H1 (cell line): ENCODE measurements at regions not wholly inside any gene's neighbourhood (a gene's known extent, or its start where the extent isn't known, plus 50 kb on each side); places are given as distances from the start of the nearest gene placed in this dataset.

Experiments used
- CTCF ChIA-PET: fragments of 300-600 bp; sonication (Branson Sonifier 250); formaldehyde crosslinking; loops from one replicate; lab custom pipeline; 2021; ENCODE audit not compliant: partially characterized antibody; lab: Charles Lee
- POLR2A ChIA-PET: fragments of 300-600 bp; sonication (Branson Sonifier 250); formaldehyde crosslinking; loops from one replicate; lab custom pipeline; 2021; ENCODE audit warnings: inconsistent platforms; ENCODE audit not compliant: partially characterized antibody; lab: Charles Lee
- DNase-seq, 2 experiments: peaks; one replicate each; pipeline versions ENCODE4 v3.0.0 to v3.0.0-alpha.2; 2010 to 2022; ENCODE audit warnings: low spot score in 2 of 2, low read depth in 1 of 2, mixed read lengths in 1 of 2
- FAIRE-seq: peaks from 2 replicates; lab custom pipeline; 2011; peaks lifted over from hg19 to GRCh38; lab: Jason Lieb, UNC
- H2AFZ ChIP-seq: 2 replicates; pipeline ENCODE4 v1.8.1; 2012; ENCODE audit warnings: low read length, inconsistent platforms
- H2AK5ac ChIP-seq: 2 replicates; pipeline ENCODE4 v1.6.1; 2013; ENCODE audit warnings: low read depth, low read length
- H2BK120ac ChIP-seq: replicated peaks from 2 replicates; pipeline ENCODE3; 2013; ENCODE audit warnings: low read depth, low read length, inconsistent platforms
- H2BK12ac ChIP-seq: 2 replicates; pipeline ENCODE4 v1.6.1; 2013; ENCODE audit warnings: low read depth, low read length
- H2BK15ac ChIP-seq: 2 replicates; pipeline ENCODE4 v1.6.1; 2013; ENCODE audit warnings: low read length
- H2BK20ac ChIP-seq: 2 replicates; pipeline ENCODE4 v1.6.1; 2013; ENCODE audit warnings: low read length
- H2BK5ac ChIP-seq: 2 replicates; pipeline ENCODE4 v1.6.1; 2013; ENCODE audit warnings: low read depth, low read length
- H3K14ac ChIP-seq: 2 replicates; pipeline ENCODE4 v1.6.1; 2013; ENCODE audit warnings: inconsistent platforms; ENCODE audit not compliant: insufficient read length
- H3K18ac ChIP-seq: 2 replicates; pipeline ENCODE4 v1.6.1; 2013; ENCODE audit warnings: low read length; ENCODE audit errors: extremely low read depth
- H3K23ac ChIP-seq: 2 replicates; pipeline ENCODE4 v1.6.1; 2013; ENCODE audit warnings: inconsistent platforms; ENCODE audit not compliant: insufficient read length
- H3K23me2 ChIP-seq: 2 replicates; pipeline ENCODE4 v1.6.1; 2013; ENCODE audit warnings: low read depth, low read length
- H3K27ac ChIP-seq: 2 replicates; pipeline ENCODE4 v1.6.1; 2011; ENCODE audit warnings: low read depth, low read length, inconsistent platforms
- H3K27me3 ChIP-seq, 4 experiments: replicated peaks in 1 of 4; 1 replicate in 1 of 4; 2 replicates in 3 of 4; pipeline versions ENCODE4 v1.6.1 to v1.8.1; 2011 to 2013; ENCODE audit warnings: low read length in 3 of 4, mild to moderate bottlenecking in 3 of 4, inconsistent platforms in 2 of 4, mixed read lengths in 2 of 4, moderate library complexity in 1 of 4; ENCODE audit not compliant: control insufficient read depth in 3 of 4, insufficient read depth in 3 of 4; ENCODE audit errors: extremely low read depth in 1 of 4
- H3K36me3 ChIP-seq, 4 experiments: 2 replicates each; pipeline versions ENCODE4 v1.6.1 to v1.8.1; 2011 to 2013; ENCODE audit warnings: mild to moderate bottlenecking in 4 of 4, low read length in 3 of 4, moderate library complexity in 2 of 4, control low read depth in 1 of 4, inconsistent platforms in 1 of 4; ENCODE audit not compliant: insufficient read depth in 4 of 4, control insufficient read depth in 2 of 4
- H3K4ac ChIP-seq: replicated peaks from 2 replicates; pipeline ENCODE3; 2013; ENCODE audit warnings: low read length, low read depth, mixed read lengths, inconsistent platforms; ENCODE audit not compliant: insufficient read length
- H3K4me1 ChIP-seq, 4 experiments: replicated peaks in 1 of 4; 1 replicate in 1 of 4; 2 replicates in 3 of 4; pipeline versions ENCODE4 v1.6.1 to v1.8.1; 2011 to 2013; ENCODE audit warnings: low read length in 3 of 4, inconsistent platforms in 2 of 4, mixed read lengths in 1 of 4; ENCODE audit not compliant: insufficient read depth in 4 of 4, control insufficient read depth in 3 of 4
- H3K4me2 ChIP-seq, 2 experiments: 2 replicates each; pipeline versions ENCODE4 v1.6.1 to v1.8.1; 2011 to 2013; ENCODE audit warnings: low read depth in 2 of 2, low read length in 2 of 2, control low read depth in 1 of 2, inconsistent platforms in 1 of 2, mild to moderate bottlenecking in 1 of 2; ENCODE audit not compliant: insufficient read depth in 1 of 2
- H3K4me3 ChIP-seq, 4 experiments: fragments of 200-600, 300-600 bp in 1 of 4; sonication (generic), shearing (Covaris generic), sonication (Bioruptor Twin) in 1 of 4; 2 replicates each; pipeline versions ENCODE4 v1.5.1 to v1.8.1; 2011 to 2016; ENCODE audit warnings: low read length in 4 of 4, low read depth in 3 of 4, control low read depth in 2 of 4, inconsistent platforms in 2 of 4, mild to moderate bottlenecking in 2 of 4, mixed read lengths in 1 of 4, moderate library complexity in 1 of 4; ENCODE audit not compliant: insufficient read depth in 2 of 4; ENCODE audit errors: extremely low read depth in 1 of 4
- H3K56ac ChIP-seq: replicated peaks from 2 replicates; pipeline ENCODE3; 2013; ENCODE audit warnings: low read depth, mild to moderate bottlenecking, mixed read lengths, low read length, inconsistent platforms; ENCODE audit not compliant: insufficient read length
- H3K79me1 ChIP-seq: 2 replicates; pipeline ENCODE4 v1.6.1; 2013; ENCODE audit warnings: low read depth, low read length, control low read depth
- H3K79me2 ChIP-seq, 2 experiments: 2 replicates each; pipeline versions ENCODE4 v1.6.1 to v1.8.1; 2012 to 2013; ENCODE audit warnings: low read length in 2 of 2, mild to moderate bottlenecking in 2 of 2, inconsistent platforms in 1 of 2; ENCODE audit not compliant: insufficient read depth in 2 of 2, control insufficient read depth in 1 of 2
- H3K9ac ChIP-seq, 4 experiments: replicated peaks in 1 of 4; 1 replicate in 1 of 4; 2 replicates in 3 of 4; pipeline versions ENCODE4 v1.6.1 to v1.8.1; 2011 to 2013; ENCODE audit warnings: low read depth in 3 of 4, low read length in 3 of 4, control low read depth in 2 of 4, mild to moderate bottlenecking in 2 of 4, moderate library complexity in 2 of 4, inconsistent platforms in 1 of 4; ENCODE audit errors: extremely low read depth in 1 of 4
- H3K9me3 ChIP-seq, 2 experiments: 2 replicates each; pipeline versions ENCODE4 v1.6.1 to v1.8.1; 2012 to 2013; ENCODE audit warnings: mild to moderate bottlenecking in 2 of 2, moderate library complexity in 2 of 2, control low read depth in 1 of 2, inconsistent platforms in 1 of 2, low read depth in 1 of 2, low read length in 1 of 2, mixed read lengths in 1 of 2; ENCODE audit not compliant: insufficient read depth in 2 of 2
- H4K20me1 ChIP-seq, 2 experiments: replicated peaks in 1 of 2; 2 replicates each; pipeline versions ENCODE3 to v1.8.1; 2011 to 2013; ENCODE audit warnings: inconsistent platforms in 2 of 2, low read length in 2 of 2, mild to moderate bottlenecking in 1 of 2; ENCODE audit not compliant: insufficient read depth in 2 of 2, control insufficient read depth in 1 of 2
- H4K5ac ChIP-seq: 2 replicates; pipeline ENCODE4 v1.6.1; 2013; ENCODE audit warnings: low read length, low read depth, mixed read lengths, inconsistent platforms; ENCODE audit not compliant: insufficient read length
- H4K8ac ChIP-seq: 2 replicates; pipeline ENCODE4 v1.8.0; 2013; ENCODE audit warnings: mild to moderate bottlenecking, moderate library complexity, low read length, inconsistent platforms; ENCODE audit not compliant: insufficient read depth; ENCODE audit errors: extremely low read depth
- H4K91ac ChIP-seq: replicated peaks from 2 replicates; pipeline ENCODE3; 2013; ENCODE audit warnings: low read length, mixed read lengths, inconsistent platforms; ENCODE audit not compliant: insufficient read length
- BRCA1 ChIP-seq: IDR thresholded peaks from 2 replicates; pipeline ENCODE4 v1.6.1; 2012; ENCODE audit warnings: low read depth, low read length, improper control_type of control experiment
- CBX5 ChIP-seq: fragments of 300-800, 300-1000 bp; sonication (generic); IDR thresholded peaks from 2 replicates; pipeline ENCODE4 v1.7.1; 2016; ENCODE audit warnings: antibody characterized with exemption, low read length, low read depth
- RBBP5 ChIP-seq: IDR thresholded peaks from 2 replicates; pipeline ENCODE4 v1.7.1; 2012; ENCODE audit warnings: low read depth, mild to moderate bottlenecking, inconsistent platforms, low read length, moderate library complexity, borderline replicate concordance
- RXRA ChIP-seq: IDR thresholded peaks from 2 replicates; pipeline ENCODE4 v1.6.1; 2011; ENCODE audit warnings: low read depth, mild to moderate bottlenecking, low read length, moderate library complexity; ENCODE audit not compliant: insufficient read depth
- SP4 ChIP-seq: IDR thresholded peaks from 2 replicates; pipeline ENCODE4 v1.6.1; 2012; ENCODE audit warnings: low read length, inconsistent platforms
- SUZ12 ChIP-seq: fragments of 200-600 bp; sonication (generic); IDR thresholded peaks from 2 replicates; pipeline ENCODE4 v1.6.1; 2012; ENCODE audit warnings: mild to moderate bottlenecking, inconsistent platforms, low read length, moderate library complexity, mixed read lengths
- TAF7 ChIP-seq: optimal IDR thresholded peaks from 2 replicates; pipeline ENCODE3; 2011; ENCODE audit warnings: low read depth, mild to moderate bottlenecking, inconsistent platforms, low read length, moderate library complexity, borderline replicate concordance
- YY1 ChIP-seq: IDR thresholded peaks from 2 replicates; pipeline ENCODE4 v1.6.1; 2011; ENCODE audit warnings: low read depth, mild to moderate bottlenecking, low read length
- WGBS, 2 experiments: shearing (Covaris generic) in 1 of 2; methylation state at CpG; one replicate each; pipeline versions ENCODE4 v1.1.6 to v1.1.7; 2013 to 2015; ENCODE audit warnings: low lambda C conversion rate in 2 of 2, mixed read lengths in 2 of 2, inconsistent platforms in 1 of 2, low coverage in 1 of 2, missing lambda C conversion rate in 1 of 2; ENCODE audit not compliant: insufficient replicate concordance in 2 of 2, insufficient coverage in 1 of 2, insufficient read length in 1 of 2; ENCODE audit errors: extremely low coverage in 1 of 2, missing lambda C conversion rate in 1 of 2; 5-methylcytosine and 5-hydroxymethylcytosine counted together

GRCh38 chr16:64202571-64202970 lies 919.3 kb downstream of the CDH11 start:
- DNase-seq (no peak), FAIRE-seq (no peak)
- no peak overlapping the region for H2BK12ac ChIP-seq
- no peak overlapping the region for H4K8ac ChIP-seq
- H3K79me1 ChIP-seq: no peaks in the 10 kb centered on the region
- no peak overlapping the region for H3K4ac ChIP-seq
- no peaks in the 10 kb centered on the region for H3K23me2 ChIP-seq
- no peak overlapping the region for H4K91ac ChIP-seq
- H3K9ac ChIP-seq: no peak overlapping the region
- no peak overlapping the region for H2BK120ac ChIP-seq
- no peak overlapping the region for H2BK20ac ChIP-seq
- H3K14ac ChIP-seq: no peak overlapping the region
- no peak overlapping the region for H2AK5ac ChIP-seq
- H3K36me3 ChIP-seq: no peaks in the 10 kb centered on the region
- no peak overlapping the region for H3K18ac ChIP-seq
- POLR2A ChIA-PET: no interaction called here
- H3K4me1 ChIP-seq: no peaks in the 10 kb centered on the region
- no peak overlapping the region for H2AFZ ChIP-seq
- H3K56ac ChIP-seq: no peak overlapping the region
- no peaks in the 10 kb centered on the region for H3K27me3 ChIP-seq
- no peaks in the 10 kb centered on the region for H3K9me3 ChIP-seq
- no peak overlapping the region for H2BK5ac ChIP-seq
- CTCF ChIA-PET: no interaction called here
- WGBS, 2 experiments: 88% methylated on average over 4 of the region's 4 CpGs; no CpG with 5 or more reads in 1 of the 2 experiments
- no peak overlapping the region for H3K4me3 ChIP-seq
- no peak overlapping the region for H4K5ac ChIP-seq
- H2BK15ac ChIP-seq: no peak overlapping the region
- H4K20me1 ChIP-seq: peaks cover 0 to 2% of the 10 kb centered on the region in 2 experiments
- H3K23ac ChIP-seq: no peak overlapping the region
- H3K27ac ChIP-seq: no peak overlapping the region
- H3K79me2 ChIP-seq: no peaks in the 10 kb centered on the region
- no peak overlapping the region for H3K4me2 ChIP-seq
- TF ChIP-seq RBBP5: no peak
- no peak for TF ChIP-seq BRCA1
- TF ChIP-seq TAF7: no peak
- TF ChIP-seq YY1: no peak
- no peak for TF ChIP-seq RXRA
- no peak for TF ChIP-seq SP4
- no peak for TF ChIP-seq SUZ12
- TF ChIP-seq CBX5: no peak
